Vagina (tissue), 2 donors: ENCODE measurements at regions not wholly inside any gene's neighbourhood (a gene's known extent, or its start where the extent isn't known, plus 50 kb on each side); places are given as distances from the start of the nearest gene placed in this dataset.
A peak's percentile ranks its signal among the peaks of the same experiment; 100 is the strongest.
"Not testable (repeated sequence)": the region's sequence is repeated elsewhere in the genome, so short reads cannot be mapped to it uniquely, and the experiment has no call there.

Source experiments
- DNase-seq, 2 donors: peaks; one replicate each; pipeline ENCODE4 v3.0.0-alpha.2; 2017; ENCODE audit errors: extremely low spot score in 2 of 2
- H3K27ac ChIP-seq: fragments of 200-600 bp; sonication (generic); one replicate; pipeline ENCODE4 v1.5.1; 2019
- H3K27me3 ChIP-seq: fragments of 200-600 bp; sonication (generic); one replicate; pipeline ENCODE4 v1.5.1; 2019
- H3K36me3 ChIP-seq, 2 donors: fragments of 200-600 bp; sonication (generic); one replicate each; pipeline ENCODE4 v1.5.1; 2017 to 2019
- H3K4me1 ChIP-seq: fragments of 200-600 bp; sonication (generic); one replicate; pipeline ENCODE4 v1.5.1; 2019
- H3K4me3 ChIP-seq, 2 donors: fragments of 200-600 bp; sonication (generic); 1 replicate in 1 of 2; 2 replicates in 1 of 2; pipeline ENCODE4 v1.5.1; 2016 to 2019
- H3K9me3 ChIP-seq: fragments of 200-600 bp; sonication (generic); one replicate; pipeline ENCODE4 v1.5.1; 2019
- POLR2A ChIP-seq, 2 donors: fragments of 450-650 bp; IDR thresholded peaks; one replicate each; pipeline ENCODE4 v1.6.1; 2017; ENCODE audit warnings: antibody characterized with exemption in 2 of 2, mild to moderate bottlenecking in 2 of 2, moderate library complexity in 2 of 2
- POLR2AphosphoS5 ChIP-seq, 2 donors: sonication (generic); formaldehyde crosslinking; IDR thresholded peaks; one replicate each; pipeline ENCODE4 v1.9.0; 2017; ENCODE audit warnings: antibody characterized with exemption in 2 of 2, mild to moderate bottlenecking in 2 of 2, low read depth in 1 of 2; ENCODE audit not compliant: insufficient read depth in 1 of 2
- intact Hi-C: fragments of 100-400 bp; cut with DNase I; formaldehyde crosslinking; loops from one replicate; pipeline ENCODE4 v1.15.1; 2023
- TF ChIP-seq, protein P1 (sequence below), 3 experiments: fragments of 450-650 bp in 2 of 3; fragments of 200-600 bp in 1 of 3; sonication (generic) in 1 of 3; IDR thresholded peaks; one replicate each; pipeline ENCODE4 v1.5.1; 2017 to 2019; ENCODE audit warnings: antibody characterized with exemption in 3 of 3, mild to moderate bottlenecking in 2 of 3, moderate library complexity in 2 of 3

DNA sequence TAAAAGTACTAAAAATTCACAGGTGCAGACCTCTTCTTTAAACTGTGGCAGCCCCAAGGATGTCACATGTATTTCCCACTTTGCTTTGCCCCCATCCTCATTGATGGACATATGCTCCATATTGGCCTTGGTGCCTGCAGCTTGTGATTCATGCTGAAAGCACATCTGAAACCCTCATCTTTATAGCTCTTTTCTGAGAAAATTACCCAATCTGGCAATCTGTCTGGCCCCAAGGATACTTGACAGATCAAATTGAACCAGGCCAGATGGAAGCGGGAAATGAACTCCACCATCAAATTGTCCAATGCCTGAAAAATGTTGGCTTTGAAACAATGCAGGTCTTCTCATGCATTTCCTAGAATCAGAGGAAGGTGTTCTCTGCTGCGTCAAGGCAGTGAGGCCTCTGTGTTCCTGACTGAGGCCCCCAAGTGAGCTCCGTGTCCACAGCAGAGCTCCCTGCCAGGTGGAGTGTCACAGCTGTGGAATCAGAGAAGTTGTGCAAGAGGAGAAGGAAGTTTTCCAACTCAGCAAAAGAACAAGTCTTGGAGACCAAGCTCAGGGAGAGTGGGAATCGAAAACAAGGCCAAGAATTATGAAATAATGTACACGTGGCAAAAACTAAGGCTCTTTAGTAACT lies 323.7 kb downstream of the PLPP3 start:
- Histone ChIP-seq H3K27me3 (no peaks in the 10 kb centered on the region), H3K9me3 (no peaks in the 10 kb centered on the region), H3K4me3 (no peak overlapping the region), H3K36me3 (no peaks in the 10 kb centered on the region), H3K27ac (peak overlapping the region; percentile 47), H3K4me1 (no peaks in the 10 kb centered on the region)
- no peak for TF ChIP-seq POLR2A (IDR thresholded peaks at IDR 0.05)
- TF ChIP-seq, protein P1, sequence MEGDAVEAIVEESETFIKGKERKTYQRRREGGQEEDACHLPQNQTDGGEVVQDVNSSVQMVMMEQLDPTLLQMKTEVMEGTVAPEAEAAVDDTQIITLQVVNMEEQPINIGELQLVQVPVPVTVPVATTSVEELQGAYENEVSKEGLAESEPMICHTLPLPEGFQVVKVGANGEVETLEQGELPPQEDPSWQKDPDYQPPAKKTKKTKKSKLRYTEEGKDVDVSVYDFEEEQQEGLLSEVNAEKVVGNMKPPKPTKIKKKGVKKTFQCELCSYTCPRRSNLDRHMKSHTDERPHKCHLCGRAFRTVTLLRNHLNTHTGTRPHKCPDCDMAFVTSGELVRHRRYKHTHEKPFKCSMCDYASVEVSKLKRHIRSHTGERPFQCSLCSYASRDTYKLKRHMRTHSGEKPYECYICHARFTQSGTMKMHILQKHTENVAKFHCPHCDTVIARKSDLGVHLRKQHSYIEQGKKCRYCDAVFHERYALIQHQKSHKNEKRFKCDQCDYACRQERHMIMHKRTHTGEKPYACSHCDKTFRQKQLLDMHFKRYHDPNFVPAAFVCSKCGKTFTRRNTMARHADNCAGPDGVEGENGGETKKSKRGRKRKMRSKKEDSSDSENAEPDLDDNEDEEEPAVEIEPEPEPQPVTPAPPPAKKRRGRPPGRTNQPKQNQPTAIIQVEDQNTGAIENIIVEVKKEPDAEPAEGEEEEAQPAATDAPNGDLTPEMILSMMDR (IDR thresholded peaks at IDR 0.05) = no peak
- TF ChIP-seq POLR2AphosphoS5 (IDR thresholded peaks at IDR 0.05; ENCODE audit: insufficient read depth in 1 of 2, low read depth in 1 of 2) = peak; percentile 74 to 75
- intact Hi-C loops = no loop called here
- DNase-seq = peak in 1 of 2 donors; percentile 98

DNA sequence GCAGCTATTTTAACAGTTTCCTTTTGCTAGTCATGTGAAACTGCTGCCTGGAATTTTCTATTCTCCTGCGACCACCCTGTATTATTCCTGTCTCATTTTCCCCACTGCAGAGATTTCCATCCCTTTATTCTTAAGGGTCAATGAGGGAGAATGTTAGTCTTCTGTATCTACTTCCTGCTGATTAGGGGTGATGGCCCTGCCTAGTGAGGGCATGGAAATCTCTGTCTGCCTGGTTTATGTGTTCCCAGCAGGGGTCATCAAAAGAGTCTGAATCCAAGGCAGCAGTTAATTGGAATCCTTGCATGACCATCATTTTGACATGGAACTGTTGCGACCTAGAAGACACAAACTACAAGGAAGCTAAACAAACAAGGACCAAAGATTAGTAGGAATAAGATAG lies 325.2 kb downstream of the PLPP3 start:
- no peaks in the 10 kb centered on the region for H3K27me3 ChIP-seq
- TF ChIP-seq, protein P1 (IDR thresholded peaks at IDR 0.05) = no peak
- TF ChIP-seq POLR2AphosphoS5 (IDR thresholded peaks at IDR 0.05; ENCODE audit: insufficient read depth in 1 of 2, low read depth in 1 of 2) (no peak), POLR2A (IDR thresholded peaks at IDR 0.05) (no peak)
- intact Hi-C loops = no loop called here

DNA sequence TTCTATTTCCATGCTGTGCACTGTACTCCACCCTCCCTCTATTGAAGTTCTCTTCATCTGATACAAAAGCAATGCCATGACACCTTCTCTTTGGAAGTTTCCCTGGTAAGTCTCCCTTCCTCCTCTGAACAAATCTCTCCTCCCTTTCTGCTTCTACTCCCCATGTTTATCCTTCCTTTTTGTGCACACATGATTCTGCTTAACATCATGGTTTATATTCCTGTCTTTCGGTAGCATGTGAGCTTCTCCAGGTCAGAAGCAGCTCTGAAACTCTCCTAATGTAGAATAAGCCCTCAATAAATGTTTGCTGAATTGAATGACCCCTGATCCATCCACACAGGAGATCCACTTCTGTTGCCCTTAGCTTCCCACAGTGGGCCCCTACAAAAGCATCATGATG lies 328.6 kb downstream of the PLPP3 start:
- no peak for DNase-seq
- intact Hi-C loops = no loop called here
- no peaks in the 10 kb centered on the region for H3K36me3 ChIP-seq
- no peaks in the 10 kb centered on the region for H3K4me1 ChIP-seq
- H3K27ac ChIP-seq = no peak overlapping the region
- H3K27me3 ChIP-seq = no peaks in the 10 kb centered on the region
- no peaks in the 10 kb centered on the region for H3K9me3 ChIP-seq
- H3K4me3 ChIP-seq = no peak overlapping the region
- TF ChIP-seq POLR2AphosphoS5 (IDR thresholded peaks at IDR 0.05; ENCODE audit: insufficient read depth in 1 of 2, low read depth in 1 of 2) = no peak
- TF ChIP-seq, protein P1 (IDR thresholded peaks at IDR 0.05) = no peak
- no peak for TF ChIP-seq POLR2A (IDR thresholded peaks at IDR 0.05)

More for the DNA sequence above, 325.2 kb downstream of the PLPP3 start:
- H3K27ac ChIP-seq = no peak overlapping the region
- H3K36me3 ChIP-seq = no peaks in the 10 kb centered on the region
- DNase-seq = no peak
- H3K4me3 ChIP-seq = no peak overlapping the region
- no peaks in the 10 kb centered on the region for H3K9me3 ChIP-seq
- H3K4me1 ChIP-seq = no peaks in the 10 kb centered on the region

DNA sequence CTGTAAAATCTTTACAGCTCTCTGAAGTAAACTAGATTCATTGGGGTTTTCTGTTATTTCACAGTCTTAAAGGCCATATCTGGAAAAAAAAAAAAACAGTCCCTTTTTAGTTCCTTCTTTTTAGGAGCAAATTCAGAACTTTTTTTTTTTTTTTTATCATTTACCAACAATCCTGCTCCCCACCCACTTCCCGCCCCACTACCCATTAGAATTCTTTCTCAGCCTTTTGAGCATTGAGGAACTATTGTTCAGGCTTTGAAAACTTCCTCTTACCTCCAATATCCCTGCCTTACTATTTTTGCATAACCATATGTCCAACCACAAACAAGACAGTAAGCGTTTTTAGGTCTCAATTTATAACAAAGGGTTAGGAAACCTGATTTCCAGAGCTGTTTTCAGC lies 330.1 kb downstream of the PLPP3 start:
- no peaks in the 10 kb centered on the region for H3K4me1 ChIP-seq
- no peaks in the 10 kb centered on the region for H3K36me3 ChIP-seq
- no peak for DNase-seq
- no peaks in the 10 kb centered on the region for H3K9me3 ChIP-seq
- intact Hi-C loops = no loop called here
- H3K27me3 ChIP-seq = no peaks in the 10 kb centered on the region
- no peak overlapping the region for H3K4me3 ChIP-seq
- H3K27ac ChIP-seq = no peak overlapping the region
- TF ChIP-seq, protein P1 (IDR thresholded peaks at IDR 0.05) = no peak
- TF ChIP-seq POLR2AphosphoS5 (IDR thresholded peaks at IDR 0.05; ENCODE audit: insufficient read depth in 1 of 2, low read depth in 1 of 2) (no peak), POLR2A (IDR thresholded peaks at IDR 0.05) (no peak)

DNA sequence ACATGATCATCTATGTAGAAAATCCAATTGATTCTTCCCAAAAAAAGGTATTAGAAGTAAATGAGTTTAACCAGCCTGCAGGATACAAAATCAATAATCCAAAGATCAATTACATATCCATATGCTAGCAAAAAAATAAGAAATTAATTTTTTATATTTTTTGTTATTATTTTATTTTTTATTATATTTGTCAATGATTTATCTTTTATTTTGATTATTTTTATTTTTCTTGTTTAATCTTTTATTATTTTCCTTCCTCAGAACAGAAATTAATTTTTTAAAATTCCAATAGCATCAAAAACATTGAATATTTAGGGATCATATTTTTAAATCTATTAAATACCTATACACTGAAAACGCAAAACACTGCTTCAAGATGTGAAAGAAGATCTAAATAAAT lies 331.2 kb downstream of the PLPP3 start:
- Histone ChIP-seq H3K4me3 (no peak overlapping the region), H3K27me3 (no peaks in the 10 kb centered on the region), H3K4me1 (no peaks in the 10 kb centered on the region), H3K36me3 (no peaks in the 10 kb centered on the region), H3K9me3 (no peaks in the 10 kb centered on the region), H3K27ac (no peak overlapping the region)
- intact Hi-C loops = no loop called here
- TF ChIP-seq POLR2AphosphoS5 (IDR thresholded peaks at IDR 0.05; ENCODE audit: insufficient read depth in 1 of 2, low read depth in 1 of 2) (no peak), POLR2A (IDR thresholded peaks at IDR 0.05) (no peak)
- TF ChIP-seq, protein P1 (IDR thresholded peaks at IDR 0.05) = no peak
- no peak for DNase-seq

DNA sequence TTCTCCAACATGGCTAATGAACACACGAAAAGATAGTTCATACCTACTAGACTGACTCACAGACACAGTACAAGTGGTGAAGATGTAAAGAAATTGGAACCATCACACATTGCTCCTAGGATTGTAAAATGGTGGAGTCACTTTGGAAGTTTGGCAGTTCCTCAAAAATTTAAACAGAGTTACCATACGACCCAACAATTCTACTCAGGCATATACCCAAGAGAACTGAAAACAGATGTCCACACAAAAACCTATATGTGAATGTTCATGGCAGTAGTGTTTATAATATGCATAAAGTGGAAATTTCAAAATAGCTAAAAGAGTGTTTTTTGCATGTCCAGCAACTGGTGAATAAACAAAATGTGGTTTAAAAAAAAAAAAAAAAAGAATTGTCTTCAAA lies 332.6 kb downstream of the PLPP3 start:
- H3K4me1 ChIP-seq, H3K36me3 ChIP-seq, H3K27ac ChIP-seq, H3K4me3 ChIP-seq, H3K9me3 ChIP-seq, DNase-seq, intact Hi-C loops, H3K27me3 ChIP-seq: not testable (repeated sequence)
